Fibroblast of mammary gland (primary cell): ENCODE measurements at regions not wholly inside any gene's neighbourhood (a gene's known extent, or its start where the extent isn't known, plus 50 kb on each side); places are given as distances from the start of the nearest gene placed in this dataset.
"Not testable (repeated sequence)": the region's sequence is repeated elsewhere in the genome, so short reads cannot be mapped to it uniquely, and the experiment has no call there.

ENCODE experiments used
- DNase-seq: peaks from one replicate; pipeline ENCODE4 v3.0.0-alpha.2; 2010; ENCODE audit warnings: low read depth
- H3K4me3 ChIP-seq: 2 replicates; pipeline ENCODE4 v1.5.1; 2011; ENCODE audit warnings: low read depth, mild to moderate bottlenecking, low read length, moderate library complexity; ENCODE audit not compliant: control insufficient read depth
- TF ChIP-seq, protein P1 (sequence below): conservative IDR thresholded peaks from 2 replicates; pipeline ENCODE4 v1.5.1; 2011; ENCODE audit warnings: low read depth, low read length, inconsistent platforms; ENCODE audit not compliant: control insufficient read depth, insufficient read depth

- H3K4me3 ChIP-seq: no peak overlapping the region
- TF ChIP-seq, protein P1, sequence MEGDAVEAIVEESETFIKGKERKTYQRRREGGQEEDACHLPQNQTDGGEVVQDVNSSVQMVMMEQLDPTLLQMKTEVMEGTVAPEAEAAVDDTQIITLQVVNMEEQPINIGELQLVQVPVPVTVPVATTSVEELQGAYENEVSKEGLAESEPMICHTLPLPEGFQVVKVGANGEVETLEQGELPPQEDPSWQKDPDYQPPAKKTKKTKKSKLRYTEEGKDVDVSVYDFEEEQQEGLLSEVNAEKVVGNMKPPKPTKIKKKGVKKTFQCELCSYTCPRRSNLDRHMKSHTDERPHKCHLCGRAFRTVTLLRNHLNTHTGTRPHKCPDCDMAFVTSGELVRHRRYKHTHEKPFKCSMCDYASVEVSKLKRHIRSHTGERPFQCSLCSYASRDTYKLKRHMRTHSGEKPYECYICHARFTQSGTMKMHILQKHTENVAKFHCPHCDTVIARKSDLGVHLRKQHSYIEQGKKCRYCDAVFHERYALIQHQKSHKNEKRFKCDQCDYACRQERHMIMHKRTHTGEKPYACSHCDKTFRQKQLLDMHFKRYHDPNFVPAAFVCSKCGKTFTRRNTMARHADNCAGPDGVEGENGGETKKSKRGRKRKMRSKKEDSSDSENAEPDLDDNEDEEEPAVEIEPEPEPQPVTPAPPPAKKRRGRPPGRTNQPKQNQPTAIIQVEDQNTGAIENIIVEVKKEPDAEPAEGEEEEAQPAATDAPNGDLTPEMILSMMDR: no peak
- peak; percentile 58 for DNase-seq
Measured at GRCh38 chr7:27032839-27033238, 63.0 kb downstream of the HOXA1 start.

GRCh38 chr7:27031289-27032172 lies 64.3 kb downstream of the HOXA1 start:
- TF ChIP-seq, protein P1: no peak
- DNase-seq: peak; percentile 90
- no peak overlapping the region for H3K4me3 ChIP-seq

- no peak for DNase-seq
- TF ChIP-seq, protein P1: no peak
- H3K4me3 ChIP-seq: no peak overlapping the region
Measured at GRCh38 chr7:27030393-27031050, 65.3 kb downstream of the HOXA1 start.

DNA sequence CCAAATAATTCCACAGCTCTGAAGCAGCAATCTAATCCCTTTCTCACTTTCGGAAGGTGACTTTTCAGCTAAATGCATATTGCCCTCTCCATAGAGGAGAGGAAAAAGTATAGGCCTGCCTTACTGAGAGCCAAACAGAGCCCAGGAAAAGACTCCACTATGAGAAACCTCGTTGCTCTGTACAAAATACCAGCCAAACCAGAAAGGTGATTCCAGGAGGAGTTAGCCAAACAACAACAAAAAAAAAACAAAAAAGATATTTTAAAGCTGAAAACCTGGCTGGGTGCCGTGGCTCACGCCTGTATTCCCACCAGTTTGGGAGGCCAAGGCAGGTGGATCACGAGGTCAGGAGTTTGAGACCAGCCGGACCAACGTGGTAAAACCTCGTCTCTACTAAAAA lies 70.5 kb downstream of the HOXA1 start:
- TF ChIP-seq, protein P1: no peak
- DNase-seq: no peak
- H3K4me3 ChIP-seq: no peak overlapping the region

- H3K4me3 ChIP-seq: no peak overlapping the region
- no peak for DNase-seq
- TF ChIP-seq, protein P1: no peak
Measured at GRCh38 chr7:27010068-27010467, 85.7 kb downstream of the HOXA1 start.

- no peak overlapping the region for H3K4me3 ChIP-seq
- no peak for DNase-seq
- TF ChIP-seq, protein P1: no peak
Measured at GRCh38 chr7:27000496-27000895, 95.3 kb downstream of the HOXA1 start.

DNA sequence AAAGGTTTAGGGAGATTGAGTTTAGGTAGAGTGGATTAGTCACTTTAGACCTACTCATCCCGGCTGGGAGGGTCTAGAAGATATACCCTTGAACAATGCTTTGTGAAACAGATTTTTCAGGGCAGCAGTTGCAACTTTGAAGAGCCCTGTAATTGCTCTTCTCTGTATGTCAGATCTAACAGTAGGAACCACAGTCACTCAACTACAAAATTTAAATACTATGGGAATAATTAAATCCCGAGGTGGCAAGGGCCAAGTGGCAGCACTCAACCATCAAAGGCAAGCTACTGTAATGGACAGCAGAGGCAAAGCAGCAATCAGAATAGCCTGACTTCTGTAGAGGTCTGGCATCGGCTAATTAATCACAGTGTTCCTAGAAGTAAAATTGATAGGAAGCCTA lies 97.5 kb downstream of the HOXA1 start:
- H3K4me3 ChIP-seq, DNase-seq: not testable (repeated sequence)
